Fibroblast of mammary gland (primary cell): ENCODE measurements at regions not wholly inside any gene's neighbourhood (a gene's known extent, or its start where the extent isn't known, plus 50 kb on each side); places are given as distances from the start of the nearest gene placed in this dataset.

Experiments used
- DNase-seq: peaks from one replicate; pipeline ENCODE4 v3.0.0-alpha.2; 2010; ENCODE audit warnings: low read depth
- H3K4me3 ChIP-seq: 2 replicates; pipeline ENCODE4 v1.5.1; 2011; ENCODE audit warnings: low read depth, mild to moderate bottlenecking, low read length, moderate library complexity; ENCODE audit not compliant: control insufficient read depth
- CTCF ChIP-seq: conservative IDR thresholded peaks from 2 replicates; pipeline ENCODE4 v1.5.1; 2011; ENCODE audit warnings: low read depth, low read length, inconsistent platforms; ENCODE audit not compliant: control insufficient read depth, insufficient read depth

GRCh38 chr15:86009727-86010126 is 69.9 kb upstream of the AGBL1 start:
- TF ChIP-seq CTCF: no peak
- H3K4me3 ChIP-seq: no peak overlapping the region
- DNase-seq: no peak

DNA sequence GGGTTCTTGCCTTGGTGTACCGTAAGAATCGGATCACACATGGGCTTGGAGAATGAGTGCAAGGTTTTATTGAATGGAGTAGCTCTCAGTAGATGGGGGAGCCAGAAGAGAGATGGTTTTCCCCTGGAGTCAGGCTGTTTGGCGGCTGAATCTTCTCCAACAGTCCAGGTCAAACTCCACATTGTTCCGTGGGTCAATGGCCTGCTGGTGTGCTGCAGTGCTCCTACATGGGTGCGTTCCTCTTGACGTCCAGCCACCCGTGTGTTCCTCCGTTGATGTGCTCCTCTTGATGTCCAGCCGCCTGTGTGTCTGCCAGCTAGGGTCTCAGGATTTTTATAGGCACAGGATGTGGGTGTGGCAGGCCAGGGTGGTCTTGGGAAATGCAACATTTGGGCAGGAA is 69.3 kb upstream of the AGBL1 start:
- H3K4me3 ChIP-seq: no peak overlapping the region
- DNase-seq: no peak
- no peak for TF ChIP-seq CTCF

GRCh38 chr15:86010891-86011290 is 68.8 kb upstream of the AGBL1 start:
- DNase-seq: no peak
- TF ChIP-seq CTCF: no peak
- H3K4me3 ChIP-seq: no peak overlapping the region

DNA sequence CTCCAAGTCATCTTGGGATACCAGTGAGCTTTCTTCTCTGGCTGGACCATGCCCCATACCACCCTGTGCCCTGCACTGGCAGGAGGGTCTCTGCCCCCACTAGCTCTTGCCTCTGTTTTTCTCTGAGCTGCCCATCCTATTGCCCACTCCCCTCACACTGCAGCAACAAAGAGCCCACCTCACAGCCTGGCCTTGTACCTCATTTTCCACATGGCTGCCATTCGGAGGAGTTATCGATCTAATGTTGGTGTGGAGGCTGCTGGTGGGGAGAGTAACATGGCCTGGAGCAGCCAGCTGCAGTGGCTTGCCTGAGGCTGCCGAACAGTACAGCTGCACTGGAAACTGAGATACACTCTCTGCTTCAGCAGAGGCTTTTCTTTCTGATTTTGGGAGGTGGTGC is 65.7 kb upstream of the AGBL1 start:
- DNase-seq: no peak
- no peak overlapping the region for H3K4me3 ChIP-seq
- TF ChIP-seq CTCF: no peak

DNA sequence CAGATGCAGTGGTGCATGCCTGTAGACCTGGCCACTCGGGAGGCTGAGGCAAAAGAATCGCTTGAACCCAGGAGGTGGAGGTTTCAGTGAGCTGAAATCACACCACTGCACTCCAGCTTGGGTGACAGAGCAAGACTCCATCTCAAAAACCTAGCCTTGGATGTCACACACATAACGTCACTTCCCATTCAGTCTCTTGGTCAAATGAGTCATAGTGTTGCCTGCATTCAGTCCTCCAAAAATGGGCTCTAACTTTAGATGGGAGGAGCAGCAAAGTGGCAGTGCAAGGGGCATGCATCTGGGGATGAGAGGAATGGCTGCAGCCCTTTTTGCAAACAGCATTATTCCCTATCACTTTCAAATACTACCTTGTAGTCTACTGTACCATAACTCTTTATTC is 62.9 kb upstream of the AGBL1 start:
- TF ChIP-seq CTCF: no peak
- no peak overlapping the region for H3K4me3 ChIP-seq
- DNase-seq: no peak

GRCh38 chr15:86018679-86019078 is 61.0 kb upstream of the AGBL1 start:
- no peak for DNase-seq
- no peak overlapping the region for H3K4me3 ChIP-seq
- no peak for TF ChIP-seq CTCF
